ENCODE measurements at regions not wholly inside any gene's neighbourhood (a gene's known extent, or its start where the extent isn't known, plus 50 kb on each side); places are given as distances from the start of the nearest gene placed in this dataset.

DNA sequence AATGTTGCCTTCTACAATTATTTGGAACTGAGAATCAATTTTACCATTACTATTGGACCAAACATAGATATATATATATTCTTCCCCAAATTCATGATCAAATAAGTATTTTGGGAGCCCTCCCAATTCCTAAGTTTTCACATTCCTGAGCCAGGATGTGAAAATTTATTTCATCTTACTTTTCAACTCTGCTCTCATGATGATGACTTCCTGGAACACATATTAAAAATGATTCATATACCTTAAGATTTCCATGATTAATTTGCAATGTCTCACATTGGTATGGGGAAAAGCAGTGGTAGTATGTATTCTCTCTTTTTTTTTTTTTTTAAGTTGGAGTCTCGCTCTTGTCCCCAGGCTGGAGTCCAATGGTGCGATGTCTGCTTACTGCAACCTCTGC lies 596.1 kb upstream of the ZEB2 start:
- ATAC-seq (ENCODE audit: low read depth) = no peak
- no peak overlapping the region for H3K27ac ChIP-seq (ENCODE audit: low read length in 2 of 2)

DNA sequence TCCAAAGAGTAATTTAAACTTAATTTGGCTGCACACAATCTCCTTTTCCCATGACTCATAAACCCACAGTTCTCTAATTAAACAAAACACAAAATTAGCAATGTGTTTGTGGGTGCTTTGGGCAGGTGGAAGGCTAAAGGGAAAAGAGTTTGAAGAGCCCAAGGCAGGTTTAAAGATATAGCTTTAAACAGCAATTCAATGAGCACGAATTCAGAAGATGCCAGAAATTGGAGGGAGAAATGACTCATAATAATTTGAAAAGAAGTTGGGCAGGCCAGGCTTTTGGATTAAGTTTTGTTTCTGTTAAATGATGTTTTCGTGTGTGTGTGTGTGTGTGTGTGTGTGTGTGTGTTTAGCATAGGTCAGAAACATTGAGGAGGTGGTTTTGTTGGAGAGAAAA lies 594.8 kb upstream of the ZEB2 start:
- H3K4me1 Mint-ChIP-seq = peaks cover 12% of the 10 kb centered on the region
- DNase-seq (no peak), ATAC-seq (ENCODE audit: low read depth) (no peak)
- H3K27me3 ChIP-seq (replicated peaks in 1 of 4; ENCODE audit: control extremely low read depth in 1 of 4, control insufficient read depth in 3 of 4, insufficient read depth in 4 of 4, low read length in 3 of 4) = no peaks in the 10 kb centered on the region
- H3K27ac ChIP-seq (ENCODE audit: low read length in 2 of 2) = no peak overlapping the region
- no peaks in the 10 kb centered on the region for H3K27me3 Mint-ChIP-seq
- no peaks in the 10 kb centered on the region for H4K20me1 ChIP-seq (ENCODE audit: control insufficient read depth, insufficient read depth, low read length, poor library complexity, severe bottlenecking)
- H3K27ac Mint-ChIP-seq = no peak overlapping the region
- no peak overlapping the region for H3K4me2 ChIP-seq (replicated peaks; ENCODE audit: low read depth, low read length, poor library complexity, severe bottlenecking)
- CTCF ChIA-PET = no interaction called here
- H2AFZ ChIP-seq (ENCODE audit: insufficient read depth, low read depth, low read length, poor library complexity, severe bottlenecking) = no peak overlapping the region
- H3K9me3 Mint-ChIP-seq (ENCODE audit: insufficient read depth) = no peaks in the 10 kb centered on the region
- no peak overlapping the region for H3K9ac ChIP-seq (ENCODE audit: low read length)
- H3K9me3 ChIP-seq (ENCODE audit: control extremely low read depth in 1 of 3, control insufficient read depth in 2 of 3, insufficient read depth in 1 of 3, low read length in 2 of 3) = no peaks in the 10 kb centered on the region
- intact Hi-C loops (cut with micrococcal nuclease) = no loop called here
- H3K4me1 ChIP-seq (ENCODE audit: control insufficient read depth in 2 of 2, insufficient read depth in 2 of 2, low read length in 2 of 2) = no peaks in the 10 kb centered on the region
- H3K36me3 ChIP-seq (replicated peaks in 1 of 2; ENCODE audit: control extremely low read depth in 1 of 2, control insufficient read depth in 1 of 2, extremely low read depth in 1 of 2, insufficient read depth in 2 of 2, low read length in 1 of 2) = no peaks in the 10 kb centered on the region
- no peaks in the 10 kb centered on the region for H3K79me2 ChIP-seq (ENCODE audit: control insufficient read depth, insufficient read depth, low read length)
- POLR2A ChIA-PET = no interaction called here
- 89% methylated on average over 2 of the region's 2 CpGs for WGBS (ENCODE audit: insufficient coverage)
- TF ChIP-seq EZH2 (IDR thresholded peaks at IDR 0.05; ENCODE audit: borderline replicate concordance, insufficient read depth, low read depth, low read length, poor library complexity, severe bottlenecking) (no peak), CTCF (IDR thresholded peaks at IDR 0.05) (no peak)
- H3K4me3 ChIP-seq (ENCODE audit: control extremely low read depth in 1 of 5, extremely low read depth in 1 of 5, insufficient read depth in 1 of 5, low read depth in 2 of 5, low read length in 4 of 5) = no peak overlapping the region
- H3K4me3 Mint-ChIP-seq = no peak overlapping the region

More for the DNA sequence above, 596.1 kb upstream of the ZEB2 start:
- H3K27me3 ChIP-seq (replicated peaks in 1 of 4; ENCODE audit: control extremely low read depth in 1 of 4, control insufficient read depth in 3 of 4, insufficient read depth in 4 of 4, low read length in 3 of 4) = no peaks in the 10 kb centered on the region
- no peak overlapping the region for H3K4me3 Mint-ChIP-seq
- peaks cover 13% of the 10 kb centered on the region for H3K4me1 Mint-ChIP-seq
- WGBS (ENCODE audit: insufficient coverage) = no CpG with 5 or more reads among the region's 2 CpGs
- no peak overlapping the region for H2AFZ ChIP-seq (ENCODE audit: insufficient read depth, low read depth, low read length, poor library complexity, severe bottlenecking)
- no peaks in the 10 kb centered on the region for H4K20me1 ChIP-seq (ENCODE audit: control insufficient read depth, insufficient read depth, low read length, poor library complexity, severe bottlenecking)
- no peak overlapping the region for H3K27ac Mint-ChIP-seq
- H3K79me2 ChIP-seq (ENCODE audit: control insufficient read depth, insufficient read depth, low read length) = no peaks in the 10 kb centered on the region
- H3K9me3 Mint-ChIP-seq (ENCODE audit: insufficient read depth) = no peaks in the 10 kb centered on the region
- TF ChIP-seq CTCF (IDR thresholded peaks at IDR 0.05) (no peak), EZH2 (IDR thresholded peaks at IDR 0.05; ENCODE audit: borderline replicate concordance, insufficient read depth, low read depth, low read length, poor library complexity, severe bottlenecking) (no peak)
- no peaks in the 10 kb centered on the region for H3K27me3 Mint-ChIP-seq
- intact Hi-C loops (cut with micrococcal nuclease) = no loop called here
- no peaks in the 10 kb centered on the region for H3K9me3 ChIP-seq (ENCODE audit: control extremely low read depth in 1 of 3, control insufficient read depth in 2 of 3, insufficient read depth in 1 of 3, low read length in 2 of 3)
- H3K4me2 ChIP-seq (replicated peaks; ENCODE audit: low read depth, low read length, poor library complexity, severe bottlenecking) = no peak overlapping the region
- H3K36me3 ChIP-seq (replicated peaks in 1 of 2; ENCODE audit: control extremely low read depth in 1 of 2, control insufficient read depth in 1 of 2, extremely low read depth in 1 of 2, insufficient read depth in 2 of 2, low read length in 1 of 2) = no peaks in the 10 kb centered on the region
- DNase-seq = no peak
- ChIA-PET CTCF (no interaction called here), POLR2A (no interaction called here)
- no peak overlapping the region for H3K9ac ChIP-seq (ENCODE audit: low read length)
- no peaks in the 10 kb centered on the region for H3K4me1 ChIP-seq (ENCODE audit: control insufficient read depth in 2 of 2, insufficient read depth in 2 of 2, low read length in 2 of 2)
- H3K4me3 ChIP-seq (ENCODE audit: control extremely low read depth in 1 of 5, extremely low read depth in 1 of 5, insufficient read depth in 1 of 5, low read depth in 2 of 5, low read length in 4 of 5) = no peak overlapping the region
